KMS-11 (cell line): ENCODE measurements at regions not wholly inside any gene's neighbourhood (a gene's known extent, or its start where the extent isn't known, plus 50 kb on each side); places are given as distances from the start of the nearest gene placed in this dataset.

Experiments
- H2AFZ ChIP-seq: fragments of 200-600 bp; sonication (generic); 2 replicates; pipeline ENCODE4 v1.6.1; 2016; ENCODE audit warnings: antibody characterized with exemption, mixed run types, low read depth
- H3K27ac ChIP-seq: fragments of 200-600 bp; sonication (generic); 2 replicates; pipeline ENCODE4 v1.6.1; 2016; ENCODE audit warnings: mild to moderate bottlenecking, mixed run types
- H3K27me3 ChIP-seq: fragments of 200-600 bp; sonication (generic); 2 replicates; pipeline ENCODE4 v1.6.1; 2017; ENCODE audit warnings: mild to moderate bottlenecking, low read depth, mixed run types, moderate library complexity; ENCODE audit not compliant: insufficient read depth
- H3K36me3 ChIP-seq: fragments of 200-600 bp; sonication (generic); 2 replicates; pipeline ENCODE4 v1.6.1; 2017; ENCODE audit warnings: mild to moderate bottlenecking, mixed run types; ENCODE audit not compliant: insufficient read depth
- H3K4me1 ChIP-seq: fragments of 200-600 bp; sonication (generic); 2 replicates; pipeline ENCODE4 v1.6.1; 2016; ENCODE audit warnings: mild to moderate bottlenecking, low read depth, mixed run types; ENCODE audit not compliant: poor library complexity, severe bottlenecking
- H3K4me2 ChIP-seq: fragments of 200-600 bp; sonication (generic); 2 replicates; pipeline ENCODE4 v1.7.0; 2016; ENCODE audit warnings: mild to moderate bottlenecking, mixed run types
- H3K4me3 ChIP-seq: fragments of 200-600 bp; sonication (generic); IDR thresholded peaks from 2 replicates; pipeline ENCODE4 v1.6.1; 2017; ENCODE audit warnings: low read depth, low read length, mixed read lengths; ENCODE audit not compliant: insufficient read depth
- H3K79me2 ChIP-seq: fragments of 200-600 bp; sonication (generic); 2 replicates; pipeline ENCODE4 v1.6.1; 2016; ENCODE audit warnings: low read depth, mixed run types; ENCODE audit not compliant: insufficient read depth
- H3K9ac ChIP-seq: fragments of 200-600 bp; sonication (generic); 2 replicates; pipeline ENCODE4 v1.6.1; 2016; ENCODE audit warnings: mild to moderate bottlenecking, mixed run types
- H4K20me1 ChIP-seq: fragments of 200-600 bp; sonication (generic); 2 replicates; pipeline ENCODE4 v1.6.1; 2016; ENCODE audit warnings: mild to moderate bottlenecking, mixed run types; ENCODE audit not compliant: insufficient read depth
- TF ChIP-seq, protein P1 (sequence below): fragments of 200-600 bp; sonication (generic); conservative IDR thresholded peaks from 2 replicates; pipeline ENCODE4 v1.6.1; 2017; ENCODE audit warnings: low read depth, mild to moderate bottlenecking, antibody characterized with exemption, low read length, moderate library complexity, mixed read lengths

GRCh38 chr1:58884706-58885661 lies 101.1 kb upstream of the JUN start:
- H3K4me2 ChIP-seq, result peak overlapping the region; percentile 51
- H3K79me2 ChIP-seq, result no peaks in the 10 kb centered on the region
- no peak overlapping the region for H3K4me3 ChIP-seq
- TF ChIP-seq, protein P1, sequence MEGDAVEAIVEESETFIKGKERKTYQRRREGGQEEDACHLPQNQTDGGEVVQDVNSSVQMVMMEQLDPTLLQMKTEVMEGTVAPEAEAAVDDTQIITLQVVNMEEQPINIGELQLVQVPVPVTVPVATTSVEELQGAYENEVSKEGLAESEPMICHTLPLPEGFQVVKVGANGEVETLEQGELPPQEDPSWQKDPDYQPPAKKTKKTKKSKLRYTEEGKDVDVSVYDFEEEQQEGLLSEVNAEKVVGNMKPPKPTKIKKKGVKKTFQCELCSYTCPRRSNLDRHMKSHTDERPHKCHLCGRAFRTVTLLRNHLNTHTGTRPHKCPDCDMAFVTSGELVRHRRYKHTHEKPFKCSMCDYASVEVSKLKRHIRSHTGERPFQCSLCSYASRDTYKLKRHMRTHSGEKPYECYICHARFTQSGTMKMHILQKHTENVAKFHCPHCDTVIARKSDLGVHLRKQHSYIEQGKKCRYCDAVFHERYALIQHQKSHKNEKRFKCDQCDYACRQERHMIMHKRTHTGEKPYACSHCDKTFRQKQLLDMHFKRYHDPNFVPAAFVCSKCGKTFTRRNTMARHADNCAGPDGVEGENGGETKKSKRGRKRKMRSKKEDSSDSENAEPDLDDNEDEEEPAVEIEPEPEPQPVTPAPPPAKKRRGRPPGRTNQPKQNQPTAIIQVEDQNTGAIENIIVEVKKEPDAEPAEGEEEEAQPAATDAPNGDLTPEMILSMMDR, result no peak
- H3K36me3 ChIP-seq, result no peaks in the 10 kb centered on the region
- H3K4me1 ChIP-seq, result peaks cover 58% of the 10 kb centered on the region
- H3K9ac ChIP-seq, result peak overlapping the region; percentile 5; the same call in 1 of the 2 replicates
- H3K27ac ChIP-seq, result peak overlapping the region; percentile 68
- H4K20me1 ChIP-seq, result no peaks in the 10 kb centered on the region
- no peaks in the 10 kb centered on the region for H3K27me3 ChIP-seq
- peak overlapping the region; percentile 36; the same call in 1 of the 2 replicates for H2AFZ ChIP-seq

DNA sequence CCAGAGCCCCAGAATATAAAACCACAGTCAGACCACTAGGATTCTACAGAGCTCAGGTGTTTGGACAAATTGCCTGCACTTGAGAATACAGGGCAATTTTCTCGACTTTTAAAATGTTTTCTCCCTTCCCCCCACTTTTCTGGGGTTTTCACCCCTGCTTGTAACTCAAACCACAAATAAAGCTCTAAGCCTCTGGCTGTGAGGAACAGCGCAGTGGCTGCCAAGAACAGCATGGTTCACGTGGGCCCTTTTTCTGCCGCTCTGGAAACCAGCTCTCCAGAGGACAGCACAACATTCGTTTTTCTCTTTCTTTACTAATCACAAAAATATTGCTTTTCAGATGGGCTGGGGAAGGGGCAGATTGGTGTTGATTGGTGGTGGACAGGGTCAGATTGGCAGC lies 102.2 kb upstream of the JUN start:
- H3K79me2 ChIP-seq, result no peaks in the 10 kb centered on the region
- peak overlapping the region; percentile 51 for H3K4me2 ChIP-seq
- H2AFZ ChIP-seq, result peak overlapping the region; percentile 44
- no peaks in the 10 kb centered on the region for H3K36me3 ChIP-seq
- peaks cover 58% of the 10 kb centered on the region for H3K4me1 ChIP-seq
- H3K27me3 ChIP-seq, result no peaks in the 10 kb centered on the region
- H4K20me1 ChIP-seq, result no peaks in the 10 kb centered on the region
- no peak overlapping the region for H3K4me3 ChIP-seq
- H3K27ac ChIP-seq, result peak overlapping the region; percentile 68
- TF ChIP-seq, protein P1, result no peak
- no peak overlapping the region; the same call in 1 of the 2 replicates for H3K9ac ChIP-seq

DNA sequence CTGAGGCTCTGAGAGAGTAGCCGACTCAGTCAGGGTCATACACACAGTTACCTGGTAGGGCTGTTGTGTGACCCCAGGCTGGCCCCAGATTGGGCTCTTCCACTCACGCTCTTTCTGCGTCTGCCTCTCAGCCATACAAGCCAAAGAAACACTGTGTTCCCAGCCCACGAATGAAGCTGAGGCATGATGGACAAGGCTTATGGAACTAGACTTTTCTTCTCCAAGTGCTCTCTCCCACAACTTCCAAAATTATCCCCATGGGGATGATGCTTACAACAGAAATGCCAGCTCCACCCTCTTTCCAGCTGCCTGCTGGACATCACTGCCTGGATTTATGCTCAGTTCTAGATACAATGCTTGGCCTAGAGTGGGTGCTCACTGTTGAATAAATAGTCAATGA lies 102.8 kb upstream of the JUN start:
- H3K36me3 ChIP-seq, result no peaks in the 10 kb centered on the region
- no peak overlapping the region; the same call in 1 of the 2 replicates for H3K9ac ChIP-seq
- peak overlapping the region; percentile 51; the same call in 1 of the 2 replicates for H3K4me2 ChIP-seq
- TF ChIP-seq, protein P1, result no peak
- H3K4me1 ChIP-seq, result peaks cover 58% of the 10 kb centered on the region
- peak overlapping the region; percentile 68 for H3K27ac ChIP-seq
- H3K79me2 ChIP-seq, result no peaks in the 10 kb centered on the region
- H3K27me3 ChIP-seq, result no peaks in the 10 kb centered on the region
- no peaks in the 10 kb centered on the region for H4K20me1 ChIP-seq
- peak overlapping the region; percentile 44 for H2AFZ ChIP-seq
- H3K4me3 ChIP-seq, result no peak overlapping the region

GRCh38 chr1:58887059-58887458 lies 103.2 kb upstream of the JUN start:
- no peak overlapping the region for H2AFZ ChIP-seq
- TF ChIP-seq, protein P1, result no peak
- no peak overlapping the region for H3K9ac ChIP-seq
- no peak overlapping the region for H3K4me3 ChIP-seq
- H3K79me2 ChIP-seq, result no peaks in the 10 kb centered on the region
- no peak overlapping the region; the same call in 1 of the 2 replicates for H3K27ac ChIP-seq
- peak overlapping the region; percentile 51; the same call in 1 of the 2 replicates for H3K4me2 ChIP-seq
- no peaks in the 10 kb centered on the region for H3K36me3 ChIP-seq
- no peaks in the 10 kb centered on the region for H3K27me3 ChIP-seq
- no peaks in the 10 kb centered on the region for H4K20me1 ChIP-seq
- H3K4me1 ChIP-seq, result peaks cover 58% of the 10 kb centered on the region
